Dermis microvascular lymphatic vessel endothelial cell (primary cell): ENCODE measurements at regions not wholly inside any gene's neighbourhood (a gene's known extent, or its start where the extent isn't known, plus 50 kb on each side); places are given as distances from the start of the nearest gene placed in this dataset.

Experiments used
- DNase-seq, 2 donors: peaks; one replicate each; pipeline versions ENCODE4 v3.0.0 to v3.0.0-alpha.2; 2010; ENCODE audit warnings: low read depth in 2 of 2

- no peak for DNase-seq
These were observed 1740.3 kb downstream of the STIM2 start for GRCh38 chr4:28600958-28601357.

DNA sequence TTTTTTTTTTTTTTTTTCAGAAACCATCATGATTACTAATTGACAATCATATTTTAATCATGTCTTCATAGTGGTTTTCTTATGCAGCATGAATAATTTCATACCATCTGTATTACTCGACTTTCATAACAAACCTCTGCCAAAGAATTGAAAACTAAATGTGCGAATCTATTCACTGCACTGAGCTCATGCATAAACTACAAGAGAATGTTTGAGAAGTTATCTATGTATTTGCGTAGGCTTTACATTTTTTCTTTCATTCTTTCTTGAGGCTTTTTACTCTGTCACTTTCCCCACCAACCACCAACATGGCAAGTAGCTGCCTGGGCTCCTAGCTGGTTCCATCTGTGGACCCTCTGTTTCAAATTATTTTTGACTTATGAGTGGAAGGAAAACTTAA, 1761.0 kb downstream of the STIM2 start:
- no peak for DNase-seq

- DNase-seq = no peak
These were observed 1776.3 kb downstream of the STIM2 start for GRCh38 chr4:28636971-28637370.

DNA sequence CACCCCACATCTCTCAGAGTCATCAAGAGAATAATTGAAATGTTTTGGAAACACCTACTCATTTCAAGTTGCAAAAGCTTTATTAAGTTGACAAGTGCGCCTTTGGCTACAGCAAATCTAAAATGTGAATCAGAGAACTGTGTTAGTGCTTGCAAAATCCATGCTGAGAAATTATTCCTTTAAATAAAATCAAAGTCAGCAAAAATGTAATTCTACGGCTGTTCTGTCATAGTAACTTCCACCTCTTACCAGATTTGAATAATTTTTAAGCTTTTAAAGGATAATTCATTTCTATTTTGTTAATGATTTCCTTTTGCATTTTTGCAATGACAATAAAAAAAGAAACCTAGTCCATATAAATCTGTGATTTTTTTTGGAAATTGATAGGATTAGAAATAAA, 1779.1 kb downstream of the STIM2 start:
- DNase-seq = no peak

DNA sequence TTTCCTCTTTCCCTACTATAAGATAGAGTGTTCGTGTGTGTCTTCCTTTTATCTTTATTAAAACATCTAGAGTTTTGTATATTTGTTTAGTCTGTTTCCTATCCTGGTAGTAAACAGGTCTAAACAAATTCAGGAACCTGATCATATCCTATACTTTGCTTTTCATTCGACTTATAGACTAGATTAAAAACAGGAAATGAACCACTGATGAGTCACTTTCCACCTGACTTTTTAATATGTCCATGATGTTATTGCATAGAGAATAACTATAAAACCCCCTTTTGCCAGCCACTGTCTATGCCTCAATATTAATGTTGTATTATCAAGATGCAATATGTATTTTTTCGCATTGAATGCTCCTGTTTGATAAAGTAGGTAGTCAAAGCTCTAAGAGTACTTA, 1794.0 kb downstream of the STIM2 start:
- DNase-seq = peak; percentile 7 to 30

GRCh38 chr4:28665306-28665705, 1804.7 kb downstream of the STIM2 start:
- no peak for DNase-seq

GRCh38 chr4:28675582-28675981, 1814.9 kb downstream of the STIM2 start:
- DNase-seq = no peak

GRCh38 chr4:28677808-28678207, 1817.2 kb downstream of the STIM2 start:
- DNase-seq = no peak

- DNase-seq = no peak
These were observed 1822.2 kb downstream of the STIM2 start for GRCh38 chr4:28682847-28683246.

DNA sequence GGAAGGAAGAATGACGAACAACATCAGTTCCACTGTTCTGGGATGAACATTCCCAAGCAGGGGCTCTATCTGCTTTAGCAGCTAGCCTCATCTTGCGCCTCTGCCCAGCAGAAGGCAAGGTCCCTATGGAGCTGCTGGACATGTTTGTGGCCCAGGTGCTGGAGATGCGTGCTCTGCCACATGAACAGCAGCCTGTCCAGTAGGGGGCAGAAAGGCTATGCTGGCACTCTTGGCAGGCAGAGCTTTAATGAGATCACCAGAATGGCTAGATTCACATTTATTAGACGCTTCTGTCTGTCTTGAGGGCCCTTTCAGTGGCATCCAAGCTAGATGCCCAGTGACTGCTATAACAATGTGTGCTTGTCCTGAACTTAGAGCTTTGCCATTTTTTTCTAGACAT, 1826.0 kb downstream of the STIM2 start:
- DNase-seq = no peak

- no peak for DNase-seq
These were observed 1830.2 kb downstream of the STIM2 start for GRCh38 chr4:28690890-28691289.

- DNase-seq = no peak
These were observed 1841.9 kb downstream of the STIM2 start for GRCh38 chr4:28702571-28702970.

- DNase-seq = no peak
These were observed 1849.2 kb downstream of the STIM2 start for GRCh38 chr4:28709891-28710290.

DNA sequence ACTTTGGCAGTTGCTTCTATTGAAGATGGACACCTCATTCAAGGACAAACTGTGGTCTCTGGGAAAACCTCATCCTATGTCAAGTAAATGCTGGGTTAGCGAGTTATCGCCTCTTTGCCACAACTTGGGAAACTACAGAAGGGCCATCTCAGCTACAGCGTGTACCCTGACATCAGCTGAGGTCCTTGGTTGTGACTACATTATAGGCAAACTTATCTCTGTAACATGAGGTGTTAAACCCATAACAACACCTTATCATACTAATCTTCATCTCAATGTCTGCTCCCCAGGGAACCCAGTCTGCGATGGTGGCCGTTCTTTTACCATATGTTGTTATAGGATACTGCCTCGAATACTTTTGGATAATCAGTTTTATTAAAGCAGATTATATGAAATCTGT, 1862.7 kb downstream of the STIM2 start:
- DNase-seq = no peak

DNA sequence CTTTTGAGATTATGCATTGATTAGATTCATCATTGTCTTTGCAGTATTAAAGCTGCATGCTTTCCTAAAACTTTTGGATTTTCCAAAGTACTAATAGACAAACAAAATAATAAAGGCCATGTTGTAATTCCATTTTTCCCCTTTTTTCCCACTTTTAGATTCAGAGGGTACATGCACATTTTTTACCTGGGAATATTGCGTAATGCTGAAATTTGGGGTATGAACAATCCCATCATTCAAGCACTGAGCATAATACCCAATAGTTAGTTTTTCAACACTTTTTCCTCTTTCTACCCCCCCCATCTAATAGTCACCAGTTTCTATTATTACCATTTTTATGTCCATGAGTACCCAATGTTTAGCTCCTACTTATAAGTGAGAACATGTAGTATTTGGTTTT, 1863.6 kb downstream of the STIM2 start:
- no peak for DNase-seq

DNA sequence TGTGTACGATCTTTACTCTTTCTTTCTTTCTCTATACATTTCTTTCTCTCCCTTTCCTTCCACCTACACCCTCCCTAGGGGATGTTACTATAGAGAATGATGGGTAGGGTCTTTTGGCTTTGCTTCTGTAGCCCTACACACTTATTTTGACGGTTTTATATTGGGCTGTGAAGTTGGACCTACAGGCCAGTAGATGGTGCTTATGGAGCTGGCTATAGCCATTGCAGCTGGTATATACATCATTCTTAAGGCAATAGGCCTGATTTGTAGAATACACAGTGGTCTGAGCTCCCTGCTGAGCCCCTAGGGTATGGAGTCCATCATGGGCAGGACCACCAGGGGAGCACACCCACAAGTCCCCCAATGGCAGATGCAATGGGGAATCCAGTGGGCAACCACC, 1869.7 kb downstream of the STIM2 start:
- no peak for DNase-seq

GRCh38 chr4:28744066-28744465, 1883.4 kb downstream of the STIM2 start:
- no peak for DNase-seq

GRCh38 chr4:28754376-28754775, 1893.7 kb downstream of the STIM2 start:
- DNase-seq = no peak

- no peak for DNase-seq
These were observed 1894.4 kb downstream of the STIM2 start for GRCh38 chr4:28755081-28755480.

- DNase-seq = no peak
These were observed 1898.4 kb downstream of the STIM2 start for GRCh38 chr4:28759064-28759463.

DNA sequence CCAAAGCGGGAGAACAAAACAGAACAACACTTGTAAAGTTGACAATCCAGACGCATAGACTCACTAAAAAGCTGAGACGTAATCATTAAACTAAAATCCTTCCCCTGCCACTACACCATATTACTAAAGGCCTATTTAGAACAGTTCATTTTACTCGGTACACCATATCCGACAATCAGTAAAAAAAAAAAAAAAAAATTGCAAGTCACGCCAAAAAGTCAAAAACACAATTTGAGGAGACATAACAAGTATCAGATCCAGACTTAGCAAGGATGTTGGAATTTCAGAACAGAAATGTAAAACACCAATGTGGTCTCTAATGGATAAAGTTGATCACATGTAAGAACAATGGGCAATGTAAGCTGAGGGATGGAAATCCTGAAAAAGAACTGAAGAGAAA, 1899.4 kb downstream of the STIM2 start:
- no peak for DNase-seq

DNA sequence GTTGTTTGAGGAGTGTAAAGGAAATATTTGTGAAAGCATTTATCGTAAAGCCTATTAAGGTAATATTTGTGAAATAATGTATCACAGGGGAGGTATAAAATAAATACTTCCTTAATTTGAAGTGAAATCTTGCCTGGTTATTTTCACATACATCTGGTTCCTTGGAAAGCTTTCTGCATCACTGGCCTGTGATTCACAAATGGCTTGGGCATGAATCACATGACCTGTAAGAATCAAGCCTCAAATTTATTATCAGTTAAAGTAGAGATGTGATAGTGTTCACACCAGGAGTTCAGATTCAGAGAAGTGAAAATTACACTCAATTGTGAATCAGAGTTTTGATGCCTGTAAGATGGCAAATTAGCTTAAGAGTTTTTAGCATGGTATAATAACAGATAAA, 1911.4 kb downstream of the STIM2 start:
- no peak for DNase-seq

DNA sequence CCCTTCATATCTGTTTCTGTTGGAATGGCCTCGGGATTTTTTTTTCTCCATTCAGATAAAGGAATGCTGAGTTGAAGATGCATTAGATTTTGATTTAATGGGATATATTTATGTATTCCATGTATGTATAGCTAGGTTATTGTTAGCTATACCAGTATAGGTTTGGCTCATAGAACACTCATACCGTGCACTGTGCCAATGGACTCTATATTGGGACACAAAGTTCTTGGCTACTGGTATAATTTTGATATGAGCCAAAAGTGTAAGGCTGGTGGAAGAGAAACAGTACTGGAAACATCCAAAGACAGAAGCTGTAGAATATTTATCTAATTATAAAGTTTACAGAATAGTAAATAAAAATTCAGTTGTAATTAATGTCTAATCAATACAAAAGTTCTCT, 1912.1 kb downstream of the STIM2 start:
- DNase-seq = no peak

DNA sequence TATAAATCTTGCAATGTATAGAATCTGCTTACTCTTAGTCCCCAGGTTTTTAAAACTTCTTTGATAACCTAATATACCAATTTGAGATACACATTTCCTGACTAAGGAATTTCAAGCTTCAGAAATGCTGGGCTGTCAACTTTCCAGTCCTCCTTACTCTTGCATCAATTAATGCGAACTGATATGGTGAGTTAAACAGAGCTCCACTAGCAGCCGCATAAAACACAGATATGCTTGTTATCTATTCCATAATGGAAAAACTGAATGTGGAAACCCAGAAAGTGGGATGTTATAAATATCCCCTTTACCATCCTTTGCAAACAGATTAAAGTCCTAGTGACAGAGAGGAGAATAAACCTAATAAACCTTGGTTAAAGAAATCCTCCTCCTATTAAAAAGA, 1913.7 kb downstream of the STIM2 start:
- DNase-seq = no peak

DNA sequence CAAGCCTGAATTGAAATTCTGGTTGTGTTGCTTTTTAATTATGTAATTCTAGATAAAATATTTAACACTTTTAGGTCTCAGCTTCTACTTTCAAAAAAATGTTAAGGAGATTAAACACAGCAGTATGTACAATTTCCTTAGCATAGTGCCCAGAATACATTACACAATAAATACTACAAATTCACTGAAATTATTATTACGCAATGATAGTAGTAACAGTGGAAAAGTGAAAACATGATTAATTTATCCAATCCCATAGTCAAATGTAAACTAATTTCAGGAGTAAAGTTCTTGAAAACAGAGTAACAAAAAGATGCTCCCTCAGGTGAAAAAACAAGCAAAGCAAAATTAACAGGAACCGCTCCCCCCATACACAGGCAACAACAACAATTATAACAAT, 1915.4 kb downstream of the STIM2 start:
- no peak for DNase-seq
